BJ (cell line): ENCODE measurements at regions not wholly inside any gene's neighbourhood (a gene's known extent, or its start where the extent isn't known, plus 50 kb on each side); places are given as distances from the start of the nearest gene placed in this dataset.

Experiments
- CTCF ChIA-PET: fragments of 350-600 bp; formaldehyde crosslinking; extraction: SDS; loops from one replicate; lab custom pipeline; 2021; ENCODE audit warnings: antibody characterized with exemption, inconsistent platforms; lab: Yijun Ruan, JAX
- POLR2A ChIA-PET: fragments of 300-600 bp; sonication (Branson Sonifier 250); formaldehyde crosslinking; extraction: SDS; loops from one replicate; lab custom pipeline; 2021; ENCODE audit warnings: antibody characterized with exemption; lab: Charles Lee
- DNase-seq: peaks from one replicate; pipeline ENCODE4 v3.0.0-alpha.2; 2011; ENCODE audit warnings: low read depth
- H3K27me3 ChIP-seq: 2 replicates; pipeline ENCODE4 v1.6.0; 2011; ENCODE audit warnings: low read length; ENCODE audit not compliant: control insufficient read depth, insufficient read depth
- H3K36me3 ChIP-seq: 2 replicates; pipeline ENCODE4 v1.5.1; 2011; ENCODE audit warnings: low read length; ENCODE audit not compliant: control insufficient read depth, insufficient read depth
- H3K4me3 ChIP-seq: 2 replicates; pipeline ENCODE4 v1.5.1; 2011; ENCODE audit warnings: low read depth, mild to moderate bottlenecking, control low read depth, low read length
- CTCF ChIP-seq: IDR thresholded peaks from 2 replicates; pipeline ENCODE4 v1.5.1; 2011; ENCODE audit warnings: low read depth, mild to moderate bottlenecking, control low read depth, inconsistent platforms, low read length, moderate library complexity; ENCODE audit not compliant: insufficient read depth

GRCh38 chr12:19970821-19971220 is 397.5 kb upstream of the PDE3A start:
- Histone ChIP-seq H3K36me3 (no peaks in the 10 kb centered on the region), H3K4me3 (no peak overlapping the region), H3K27me3 (no peaks in the 10 kb centered on the region)
- POLR2A ChIA-PET = no interaction called here
- no peak for DNase-seq
- CTCF ChIA-PET = no interaction called here
- TF ChIP-seq CTCF = no peak

- Histone ChIP-seq H3K36me3 (no peaks in the 10 kb centered on the region), H3K27me3 (no peaks in the 10 kb centered on the region), H3K4me3 (no peak overlapping the region)
- no peak for TF ChIP-seq CTCF
- DNase-seq = no peak
- ChIA-PET POLR2A (interaction anchor here (0.7 kb wide), 1 partner anchor 15 kb away, joined by 3 read pairs; no protein-coding TSS in a partner anchor), CTCF (no interaction called here)
Observed at GRCh38 chr12:19971361-19972280, 396.7 kb upstream of the PDE3A start.

- ChIA-PET CTCF (interaction anchor here (0.6 kb wide), 1 partner anchor 40 kb away, joined by 3 read pairs; no protein-coding TSS in a partner anchor), POLR2A (no interaction called here)
- H3K27me3 ChIP-seq = no peaks in the 10 kb centered on the region
- no peak for TF ChIP-seq CTCF
- no peak for DNase-seq
- no peak overlapping the region for H3K4me3 ChIP-seq
- no peaks in the 10 kb centered on the region for H3K36me3 ChIP-seq
Observed at GRCh38 chr12:19972325-19973288, 395.7 kb upstream of the PDE3A start.

GRCh38 chr12:19978193-19978592 is 390.1 kb upstream of the PDE3A start:
- POLR2A ChIA-PET = interaction anchor here (0.6 kb wide), 1 partner anchor 32 kb away, joined by 3 read pairs; no protein-coding TSS in a partner anchor
- H3K4me3 ChIP-seq = no peak overlapping the region
- CTCF ChIA-PET = interaction anchor here (0.7 kb wide), 1 partner anchor 1098 kb away, joined by 3 read pairs; no protein-coding TSS in a partner anchor
- peak; percentile 99 for DNase-seq
- H3K36me3 ChIP-seq = no peaks in the 10 kb centered on the region
- TF ChIP-seq CTCF = no peak
- no peaks in the 10 kb centered on the region for H3K27me3 ChIP-seq
